GM12878 (cell line): ENCODE measurements at regions not wholly inside any gene's neighbourhood (a gene's known extent, or its start where the extent isn't known, plus 50 kb on each side); places are given as distances from the start of the nearest gene placed in this dataset.

Source experiments
- ATAC-seq: fragments of 200-7000 bp; cut with Tn5 transposase; 3 replicates; pipeline ENCODE4 v1.9.1; 2020; ENCODE audit warnings: mild to moderate bottlenecking, moderate library complexity
- BruUV-seq: library from RNA; stranded (reverse); fragments of 400-500 nt; replicated peaks from 2 replicates; lab custom pipeline; 2021; lab: Mats Ljungman, UMichigan
- CTCF ChIA-PET: fragments of 300-600 bp; sonication (Branson Sonifier 250); formaldehyde crosslinking; extraction: SDS; loops from one replicate; lab custom pipeline; 2021; ENCODE audit warnings: inconsistent platforms; lab: Yijun Ruan, JAX
- POLR2A ChIA-PET: fragments of 350-600 bp; formaldehyde crosslinking; extraction: SDS; loops from one replicate; lab custom pipeline; 2021; ENCODE audit warnings: inconsistent platforms; lab: Charles Lee
- RAD21 ChIA-PET: fragments of 300-600 bp; sonication (Branson Sonifier 250); formaldehyde crosslinking; loops from one replicate; lab custom pipeline; 2023; ENCODE audit warnings: antibody characterized with exemption; ENCODE audit not compliant: unreplicated experiment; lab: Charles Lee
- SMC1A ChIA-PET: fragments of 300-600 bp; sonication (Branson Sonifier 250); formaldehyde crosslinking; loops from one replicate; lab custom pipeline; 2023; ENCODE audit not compliant: unreplicated experiment, uncharacterized antibody; lab: Charles Lee
- DNase-seq: peaks from one replicate; pipeline ENCODE4 v3.0.0-alpha.2; 2011; ENCODE audit warnings: low read depth, low spot score
- FAIRE-seq: peaks from 3 replicates; lab custom pipeline; 2011; peaks lifted over from hg19 to GRCh38; lab: Jason Lieb, UNC
- H2AFZ ChIP-seq: 2 replicates; pipeline ENCODE4 v1.6.0; 2011; ENCODE audit warnings: low read depth, low read length, control low read depth; ENCODE audit not compliant: control insufficient read depth
- H3K27ac ChIP-seq: 2 replicates; pipeline ENCODE4 v1.5.1; 2011; ENCODE audit warnings: control low read depth; ENCODE audit not compliant: control insufficient read depth, insufficient read depth
- H3K27me3 ChIP-seq, 2 experiments: replicated peaks in 1 of 2; 2 replicates each; pipeline versions ENCODE4 v1.6.0 to v1.6.1; 2011; ENCODE audit warnings: low read length in 1 of 2; ENCODE audit not compliant: control insufficient read depth in 2 of 2, insufficient read depth in 2 of 2
- H3K36me3 ChIP-seq, 2 experiments: 2 replicates each; pipeline ENCODE4 v1.5.1; 2011; ENCODE audit warnings: low read length in 1 of 2; ENCODE audit not compliant: control insufficient read depth in 2 of 2, insufficient read depth in 2 of 2
- H3K4me1 ChIP-seq: 2 replicates; pipeline ENCODE4 v1.6.1; 2011; ENCODE audit warnings: mild to moderate bottlenecking, low read length, moderate library complexity, mixed read lengths; ENCODE audit not compliant: control insufficient read depth, insufficient read depth
- H3K4me2 ChIP-seq: 2 replicates; pipeline ENCODE4 v1.6.0; 2011; ENCODE audit warnings: control low read depth; ENCODE audit not compliant: control insufficient read depth, insufficient read depth
- H3K4me3 ChIP-seq: fragments of 200-600 bp; sonication (generic); 2 replicates; pipeline ENCODE4 v1.5.1; 2016
- H3K79me2 ChIP-seq: 2 replicates; pipeline ENCODE4 v1.6.0; 2011; ENCODE audit warnings: low read length; ENCODE audit not compliant: control insufficient read depth, insufficient read depth
- H3K9ac ChIP-seq: 2 replicates; pipeline ENCODE4 v1.8.0; 2011; ENCODE audit warnings: low read length, control low read depth, mixed read lengths; ENCODE audit not compliant: control insufficient read depth, insufficient read depth
- H3K9me3 ChIP-seq: replicated peaks from 3 replicates; pipeline ENCODE4 v1.5.1; 2011; ENCODE audit warnings: mild to moderate bottlenecking, low read length; ENCODE audit not compliant: control insufficient read depth, insufficient read depth
- H4K20me1 ChIP-seq: 2 replicates; pipeline ENCODE4 v1.6.0; 2011; ENCODE audit not compliant: control insufficient read depth, insufficient read depth
- BHLHE40 ChIP-seq, 2 experiments: fragments of 450-650 bp in 1 of 2; IDR thresholded peaks; 2 replicates each; pipeline ENCODE4 v1.6.1; 2011 to 2017; ENCODE audit warnings: low read depth in 2 of 2, borderline replicate concordance in 1 of 2, improper control_type of control experiment in 1 of 2, low read length in 1 of 2, mild to moderate bottlenecking in 1 of 2
- LARP7 ChIP-seq: fragments of 450-650 bp; IDR thresholded peaks from 2 replicates; pipeline ENCODE4 v1.6.1; 2017; ENCODE audit warnings: mild to moderate bottlenecking
- SREBF1 ChIP-seq: IDR thresholded peaks from 2 replicates; pipeline ENCODE4 v1.6.1; 2012; ENCODE audit warnings: mild to moderate bottlenecking, low read length
- SUZ12 ChIP-seq: fragments of 200-600 bp; sonication (generic); IDR thresholded peaks from one replicate; pipeline ENCODE4 v1.6.1; 2018; ENCODE audit warnings: antibody characterized with exemption, mild to moderate bottlenecking; ENCODE audit not compliant: unreplicated experiment
- ZNF217 ChIP-seq: fragments of 450-650 bp; IDR thresholded peaks from 2 replicates; pipeline ENCODE4 v1.6.1; 2017; ENCODE audit warnings: antibody characterized with exemption, mild to moderate bottlenecking
- WGBS: methylation state at CpG from one replicate; pipeline ENCODE4 v1.1.6; 2016; ENCODE audit warnings: low lambda C conversion rate; ENCODE audit not compliant: insufficient replicate concordance, insufficient coverage; ENCODE audit errors: missing lambda C conversion rate; 5-methylcytosine and 5-hydroxymethylcytosine counted together
- in situ Hi-C: fragments of 300-500 bp; cut with MboI; formaldehyde crosslinking; loops from 9 replicates; pipeline ENCODE4 v1.14.3; 2018; ENCODE audit warnings: mixed read lengths
- intact Hi-C: fragments of 100-400 bp; cut with micrococcal nuclease; formaldehyde crosslinking; loops from one replicate; pipeline ENCODE4 v1.14.2; 2022; ENCODE audit not compliant: unreplicated experiment
- TF ChIP-seq, protein P1 (sequence below): fragments of 450-650 bp; formaldehyde crosslinking; IDR thresholded peaks from 2 replicates; pipeline ENCODE4 v1.4.0; 2020; ENCODE audit warnings: mild to moderate bottlenecking, moderate library complexity
- TF ChIP-seq, protein P2 (sequence below): fragments of 450-650 bp; IDR thresholded peaks from 2 replicates; pipeline ENCODE4 v1.6.1; 2017; ENCODE audit warnings: mild to moderate bottlenecking, moderate library complexity
- TF ChIP-seq, protein P3 (sequence below): fragments of 450-650 bp; formaldehyde crosslinking; IDR thresholded peaks from 2 replicates; pipeline ENCODE4 v1.4.0; 2022; ENCODE audit warnings: mild to moderate bottlenecking, moderate library complexity
- TF ChIP-seq, protein P4 (sequence below): IDR thresholded peaks from 2 replicates; pipeline ENCODE4 v1.6.1; 2011; ENCODE audit warnings: borderline replicate concordance, low read depth, mild to moderate bottlenecking, moderate library complexity, low read length; ENCODE audit not compliant: insufficient read depth, poor library complexity, severe bottlenecking

DNA sequence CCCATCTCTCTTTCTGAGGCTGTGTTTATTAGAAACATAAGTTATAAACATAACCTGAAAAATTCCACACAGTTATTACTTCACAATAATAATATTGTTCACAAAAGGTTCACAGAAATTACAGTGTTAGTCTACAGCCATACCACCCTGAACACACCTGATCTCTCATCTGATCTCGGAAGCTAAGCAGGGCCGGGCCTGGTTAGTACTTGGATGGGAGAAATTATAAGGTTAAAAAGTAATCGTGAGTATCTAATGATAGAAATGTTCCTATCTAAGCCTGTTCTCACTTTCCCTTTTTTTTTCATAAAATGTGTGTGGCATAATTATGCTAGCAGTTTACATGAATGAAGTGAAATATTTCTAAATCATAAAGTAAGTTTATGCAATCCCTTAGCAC lies 647.8 kb downstream of the TBC1D32 start (continued):
- TF ChIP-seq, protein P1, sequence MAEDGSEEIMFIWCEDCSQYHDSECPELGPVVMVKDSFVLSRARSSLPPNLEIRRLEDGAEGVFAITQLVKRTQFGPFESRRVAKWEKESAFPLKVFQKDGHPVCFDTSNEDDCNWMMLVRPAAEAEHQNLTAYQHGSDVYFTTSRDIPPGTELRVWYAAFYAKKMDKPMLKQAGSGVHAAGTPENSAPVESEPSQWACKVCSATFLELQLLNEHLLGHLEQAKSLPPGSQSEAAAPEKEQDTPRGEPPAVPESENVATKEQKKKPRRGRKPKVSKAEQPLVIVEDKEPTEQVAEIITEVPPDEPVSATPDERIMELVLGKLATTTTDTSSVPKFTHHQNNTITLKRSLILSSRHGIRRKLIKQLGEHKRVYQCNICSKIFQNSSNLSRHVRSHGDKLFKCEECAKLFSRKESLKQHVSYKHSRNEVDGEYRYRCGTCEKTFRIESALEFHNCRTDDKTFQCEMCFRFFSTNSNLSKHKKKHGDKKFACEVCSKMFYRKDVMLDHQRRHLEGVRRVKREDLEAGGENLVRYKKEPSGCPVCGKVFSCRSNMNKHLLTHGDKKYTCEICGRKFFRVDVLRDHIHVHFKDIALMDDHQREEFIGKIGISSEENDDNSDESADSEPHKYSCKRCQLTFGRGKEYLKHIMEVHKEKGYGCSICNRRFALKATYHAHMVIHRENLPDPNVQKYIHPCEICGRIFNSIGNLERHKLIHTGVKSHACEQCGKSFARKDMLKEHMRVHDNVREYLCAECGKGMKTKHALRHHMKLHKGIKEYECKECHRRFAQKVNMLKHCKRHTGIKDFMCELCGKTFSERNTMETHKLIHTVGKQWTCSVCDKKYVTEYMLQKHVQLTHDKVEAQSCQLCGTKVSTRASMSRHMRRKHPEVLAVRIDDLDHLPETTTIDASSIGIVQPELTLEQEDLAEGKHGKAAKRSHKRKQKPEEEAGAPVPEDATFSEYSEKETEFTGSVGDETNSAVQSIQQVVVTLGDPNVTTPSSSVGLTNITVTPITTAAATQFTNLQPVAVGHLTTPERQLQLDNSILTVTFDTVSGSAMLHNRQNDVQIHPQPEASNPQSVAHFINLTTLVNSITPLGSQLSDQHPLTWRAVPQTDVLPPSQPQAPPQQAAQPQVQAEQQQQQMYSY (CRISPR knock-in tag), result no peak
- no peak for TF ChIP-seq SREBF1

DNA sequence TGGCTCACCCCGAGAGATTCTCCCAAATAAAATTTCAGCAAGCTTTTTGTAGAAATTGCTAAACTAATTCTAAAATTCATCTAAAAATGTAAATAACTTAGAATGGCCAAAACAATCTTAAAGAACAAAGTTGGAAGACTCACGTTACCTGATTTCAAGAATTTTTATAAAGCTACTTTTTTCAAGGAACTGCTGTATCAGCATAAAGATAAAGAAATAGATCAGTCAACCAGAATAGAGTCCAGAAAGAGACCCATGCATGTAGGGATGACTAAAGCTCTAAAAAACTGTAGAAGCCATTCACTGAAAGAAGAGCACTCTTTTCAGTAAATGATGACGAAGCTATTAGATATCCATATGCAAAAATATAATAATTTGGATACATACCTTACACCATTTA lies 652.1 kb downstream of the TBC1D32 start:
- FAIRE-seq, result no peak
- ChIA-PET CTCF (no interaction called here), RAD21 (no interaction called here), SMC1A (no interaction called here), POLR2A (no interaction called here)
- no peak overlapping the region for H2AFZ ChIP-seq
- H3K4me3 ChIP-seq, result no peak overlapping the region
- H3K4me1 ChIP-seq, result no peaks in the 10 kb centered on the region
- intact Hi-C loops (no loop called here), in situ Hi-C loops (no loop called here)
- H3K27me3 ChIP-seq, result no peaks in the 10 kb centered on the region; a peak in 1 of 4 replicates
- no peak for DNase-seq
- no peaks in the 10 kb centered on the region for H4K20me1 ChIP-seq
- H3K4me2 ChIP-seq, result no peak overlapping the region
- BruUV-seq, result no TSS peak
- no peaks in the 10 kb centered on the region for H3K79me2 ChIP-seq
- 0% methylated on average over 3 of the region's 3 CpGs for WGBS
- H3K9me3 ChIP-seq, result no peaks in the 10 kb centered on the region
- no peak overlapping the region for H3K27ac ChIP-seq
- ATAC-seq, result no peak
- no peak overlapping the region for H3K9ac ChIP-seq
- H3K36me3 ChIP-seq, result no peaks in the 10 kb centered on the region
- TF ChIP-seq, protein P2, sequence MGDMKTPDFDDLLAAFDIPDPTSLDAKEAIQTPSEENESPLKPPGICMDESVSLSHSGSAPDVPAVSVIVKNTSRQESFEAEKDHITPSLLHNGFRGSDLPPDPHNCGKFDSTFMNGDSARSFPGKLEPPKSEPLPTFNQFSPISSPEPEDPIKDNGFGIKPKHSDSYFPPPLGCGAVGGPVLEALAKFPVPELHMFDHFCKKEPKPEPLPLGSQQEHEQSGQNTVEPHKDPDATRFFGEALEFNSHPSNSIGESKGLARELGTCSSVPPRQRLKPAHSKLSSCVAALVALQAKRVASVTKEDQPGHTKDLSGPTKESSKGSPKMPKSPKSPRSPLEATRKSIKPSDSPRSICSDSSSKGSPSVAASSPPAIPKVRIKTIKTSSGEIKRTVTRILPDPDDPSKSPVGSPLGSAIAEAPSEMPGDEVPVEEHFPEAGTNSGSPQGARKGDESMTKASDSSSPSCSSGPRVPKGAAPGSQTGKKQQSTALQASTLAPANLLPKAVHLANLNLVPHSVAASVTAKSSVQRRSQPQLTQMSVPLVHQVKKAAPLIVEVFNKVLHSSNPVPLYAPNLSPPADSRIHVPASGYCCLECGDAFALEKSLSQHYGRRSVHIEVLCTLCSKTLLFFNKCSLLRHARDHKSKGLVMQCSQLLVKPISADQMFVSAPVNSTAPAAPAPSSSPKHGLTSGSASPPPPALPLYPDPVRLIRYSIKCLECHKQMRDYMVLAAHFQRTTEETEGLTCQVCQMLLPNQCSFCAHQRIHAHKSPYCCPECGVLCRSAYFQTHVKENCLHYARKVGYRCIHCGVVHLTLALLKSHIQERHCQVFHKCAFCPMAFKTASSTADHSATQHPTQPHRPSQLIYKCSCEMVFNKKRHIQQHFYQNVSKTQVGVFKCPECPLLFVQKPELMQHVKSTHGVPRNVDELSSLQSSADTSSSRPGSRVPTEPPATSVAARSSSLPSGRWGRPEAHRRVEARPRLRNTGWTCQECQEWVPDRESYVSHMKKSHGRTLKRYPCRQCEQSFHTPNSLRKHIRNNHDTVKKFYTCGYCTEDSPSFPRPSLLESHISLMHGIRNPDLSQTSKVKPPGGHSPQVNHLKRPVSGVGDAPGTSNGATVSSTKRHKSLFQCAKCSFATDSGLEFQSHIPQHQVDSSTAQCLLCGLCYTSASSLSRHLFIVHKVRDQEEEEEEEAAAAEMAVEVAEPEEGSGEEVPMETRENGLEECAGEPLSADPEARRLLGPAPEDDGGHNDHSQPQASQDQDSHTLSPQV, result no peak
- TF ChIP-seq ZNF217 (no peak), SREBF1 (no peak), BHLHE40 (IDR thresholded peaks at IDR 0.05; ENCODE audit: borderline replicate concordance in 1 of 2, low read depth in 2 of 2, low read length in 1 of 2) (no peak), SUZ12 (no peak), LARP7 (no peak)
- TF ChIP-seq, protein P3, sequence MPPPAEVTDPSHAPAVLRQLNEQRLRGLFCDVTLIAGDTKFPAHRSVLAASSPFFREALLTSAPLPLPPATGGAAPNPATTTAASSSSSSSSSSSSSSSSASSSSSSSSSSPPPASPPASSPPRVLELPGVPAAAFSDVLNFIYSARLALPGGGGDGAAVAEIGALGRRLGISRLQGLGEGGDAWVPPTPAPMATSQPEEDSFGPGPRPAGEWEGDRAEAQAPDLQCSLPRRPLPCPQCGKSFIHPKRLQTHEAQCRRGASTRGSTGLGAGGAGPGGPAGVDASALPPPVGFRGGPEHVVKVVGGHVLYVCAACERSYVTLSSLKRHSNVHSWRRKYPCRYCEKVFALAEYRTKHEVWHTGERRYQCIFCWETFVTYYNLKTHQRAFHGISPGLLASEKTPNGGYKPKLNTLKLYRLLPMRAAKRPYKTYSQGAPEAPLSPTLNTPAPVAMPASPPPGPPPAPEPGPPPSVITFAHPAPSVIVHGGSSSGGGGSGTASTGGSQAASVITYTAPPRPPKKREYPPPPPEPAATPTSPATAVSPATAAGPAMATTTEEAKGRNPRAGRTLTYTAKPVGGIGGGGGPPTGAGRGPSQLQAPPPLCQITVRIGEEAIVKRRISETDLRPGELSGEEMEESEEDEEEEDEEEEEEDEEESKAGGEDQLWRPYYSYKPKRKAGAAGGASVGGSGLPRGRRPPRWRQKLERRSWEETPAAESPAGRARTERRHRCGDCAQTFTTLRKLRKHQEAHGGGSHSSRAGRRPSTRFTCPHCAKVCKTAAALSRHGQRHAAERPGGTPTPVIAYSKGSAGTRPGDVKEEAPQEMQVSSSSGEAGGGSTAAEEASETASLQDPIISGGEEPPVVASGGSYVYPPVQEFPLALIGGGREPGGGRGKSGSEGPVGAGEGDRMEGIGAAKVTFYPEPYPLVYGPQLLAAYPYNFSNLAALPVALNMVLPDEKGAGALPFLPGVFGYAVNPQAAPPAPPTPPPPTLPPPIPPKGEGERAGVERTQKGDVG, result no peak
- TF ChIP-seq, protein P4, sequence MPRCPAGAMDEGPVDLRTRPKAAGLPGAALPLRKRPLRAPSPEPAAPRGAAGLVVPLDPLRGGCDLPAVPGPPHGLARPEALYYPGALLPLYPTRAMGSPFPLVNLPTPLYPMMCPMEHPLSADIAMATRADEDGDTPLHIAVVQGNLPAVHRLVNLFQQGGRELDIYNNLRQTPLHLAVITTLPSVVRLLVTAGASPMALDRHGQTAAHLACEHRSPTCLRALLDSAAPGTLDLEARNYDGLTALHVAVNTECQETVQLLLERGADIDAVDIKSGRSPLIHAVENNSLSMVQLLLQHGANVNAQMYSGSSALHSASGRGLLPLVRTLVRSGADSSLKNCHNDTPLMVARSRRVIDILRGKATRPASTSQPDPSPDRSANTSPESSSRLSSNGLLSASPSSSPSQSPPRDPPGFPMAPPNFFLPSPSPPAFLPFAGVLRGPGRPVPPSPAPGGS, result no peak
